Mesothelial cell of epicardium (in vitro differentiated cells): ENCODE measurements at regions not wholly inside any gene's neighbourhood (a gene's known extent, or its start where the extent isn't known, plus 50 kb on each side); places are given as distances from the start of the nearest gene placed in this dataset.
"Not testable (repeated sequence)": the region's sequence is repeated elsewhere in the genome, so short reads cannot be mapped to it uniquely, and the experiment has no call there.

Source experiments
- DNase-seq, 2 experiments: peaks; one replicate each; pipeline ENCODE4 v3.0.0; 2021; ENCODE audit warnings: low spot score in 2 of 2; ENCODE audit not compliant: unreplicated experiment in 2 of 2
- H3K27ac Mint-ChIP-seq: 2 replicates; pipeline ENCODE4 v1.8.0; 2021; ENCODE audit warnings: mixed read lengths
- H3K27me3 Mint-ChIP-seq: 2 replicates; pipeline ENCODE4 v1.8.0; 2021; ENCODE audit warnings: low read depth, mixed read lengths
- H3K36me3 Mint-ChIP-seq: 2 replicates; pipeline ENCODE4 v1.8.0; 2021; ENCODE audit warnings: mixed read lengths
- H3K4me1 Mint-ChIP-seq: 2 replicates; pipeline ENCODE4 v1.8.0; 2021; ENCODE audit warnings: mixed read lengths
- H3K4me3 Mint-ChIP-seq: 2 replicates; pipeline ENCODE4 v1.8.0; 2021; ENCODE audit warnings: mild to moderate bottlenecking, moderate library complexity, mixed read lengths
- H3K9me3 Mint-ChIP-seq: 2 replicates; pipeline ENCODE4 v1.8.0; 2021; ENCODE audit warnings: mixed read lengths
- CTCF ChIP-seq: fragments of 200-600 bp; sonication (generic); IDR thresholded peaks from one replicate; pipeline ENCODE4 v1.5.0; 2021; ENCODE audit warnings: antibody characterized with exemption; ENCODE audit not compliant: unreplicated experiment

GRCh38 chr14:28300356-28300755 lies 466.2 kb upstream of the FOXG1 start:
- Mint-ChIP-seq H3K27me3 (no peaks in the 10 kb centered on the region), H3K27ac (no peak overlapping the region), H3K9me3 (no peaks in the 10 kb centered on the region), H3K36me3 (no peaks in the 10 kb centered on the region), H3K4me1 (no peaks in the 10 kb centered on the region), H3K4me3 (no peak overlapping the region)
- no peak for DNase-seq
- TF ChIP-seq CTCF: no peak

- Mint-ChIP-seq H3K4me1 (no peaks in the 10 kb centered on the region), H3K4me3 (no peak overlapping the region), H3K27ac (no peak overlapping the region), H3K9me3 (no peaks in the 10 kb centered on the region), H3K27me3 (no peaks in the 10 kb centered on the region), H3K36me3 (no peaks in the 10 kb centered on the region)
- TF ChIP-seq CTCF: no peak
- no peak for DNase-seq
These were observed 465.4 kb upstream of the FOXG1 start for GRCh38 chr14:28301179-28301578.

GRCh38 chr14:28303248-28303647 lies 463.3 kb upstream of the FOXG1 start:
- Mint-ChIP-seq H3K36me3 (no peaks in the 10 kb centered on the region), H3K9me3 (no peaks in the 10 kb centered on the region), H3K4me3 (no peak overlapping the region), H3K4me1 (no peaks in the 10 kb centered on the region), H3K27ac (no peak overlapping the region), H3K27me3 (no peaks in the 10 kb centered on the region)
- no peak for DNase-seq
- TF ChIP-seq CTCF: no peak

- Mint-ChIP-seq H3K4me1 (no peaks in the 10 kb centered on the region), H3K9me3 (no peaks in the 10 kb centered on the region), H3K27ac (no peak overlapping the region), H3K4me3 (no peak overlapping the region), H3K36me3 (no peaks in the 10 kb centered on the region), H3K27me3 (no peaks in the 10 kb centered on the region)
- no peak for TF ChIP-seq CTCF
- DNase-seq: no peak
These were observed 460.6 kb upstream of the FOXG1 start for GRCh38 chr14:28305938-28306337.

GRCh38 chr14:28307506-28307905 lies 459.1 kb upstream of the FOXG1 start:
- no peak overlapping the region for H3K4me3 Mint-ChIP-seq
- H3K36me3 Mint-ChIP-seq: no peaks in the 10 kb centered on the region
- DNase-seq: no peak
- H3K27me3 Mint-ChIP-seq: no peaks in the 10 kb centered on the region
- H3K9me3 Mint-ChIP-seq: no peaks in the 10 kb centered on the region
- no peak overlapping the region for H3K27ac Mint-ChIP-seq
- TF ChIP-seq CTCF: no peak
- no peaks in the 10 kb centered on the region for H3K4me1 Mint-ChIP-seq

- Mint-ChIP-seq H3K4me3 (no peak overlapping the region), H3K4me1 (no peaks in the 10 kb centered on the region), H3K9me3 (no peaks in the 10 kb centered on the region), H3K36me3 (no peaks in the 10 kb centered on the region), H3K27ac (no peak overlapping the region), H3K27me3 (no peaks in the 10 kb centered on the region)
- no peak for TF ChIP-seq CTCF
- DNase-seq: no peak
These were observed 457.9 kb upstream of the FOXG1 start for GRCh38 chr14:28308734-28309133.

- not testable (repeated sequence) for H3K36me3 Mint-ChIP-seq, DNase-seq, H3K4me1 Mint-ChIP-seq, H3K27me3 Mint-ChIP-seq, H3K9me3 Mint-ChIP-seq, H3K27ac Mint-ChIP-seq
- H3K4me3 Mint-ChIP-seq: peak overlapping the region; percentile 46
These were observed 448.5 kb upstream of the FOXG1 start for GRCh38 chr14:28317890-28318675.
